Uterus (tissue), 3 donors: ENCODE measurements at regions not wholly inside any gene's neighbourhood (a gene's known extent, or its start where the extent isn't known, plus 50 kb on each side); places are given as distances from the start of the nearest gene placed in this dataset.

Experiments used
- DNase-seq, 2 donors: peaks; one replicate each; pipeline ENCODE4 v3.0.0-alpha.2; 2019 to 2020
- H3K27ac ChIP-seq, 2 donors: fragments of 200-600 bp; sonication (generic); 1 replicate in 1 of 2; 2 replicates in 1 of 2; pipeline ENCODE4 v1.5.1; 2016 to 2018
- H3K27me3 ChIP-seq, 2 donors: fragments of 200-600 bp; sonication (generic); one replicate each; pipeline ENCODE4 v1.5.1; 2018 to 2019; ENCODE audit warnings: control low read depth in 1 of 2
- H3K36me3 ChIP-seq, 2 donors: fragments of 200-600 bp; sonication (generic); one replicate each; pipeline ENCODE4 v1.5.1; 2019; ENCODE audit warnings: control low read depth in 1 of 2
- H3K4me1 ChIP-seq, 2 donors: fragments of 200-600 bp; sonication (generic); one replicate each; pipeline ENCODE4 v1.5.1; 2018 to 2019; ENCODE audit warnings: control low read depth in 1 of 2
- H3K4me3 ChIP-seq, 2 donors: fragments of 200-600 bp; sonication (generic); 1 replicate in 1 of 2; 2 replicates in 1 of 2; pipeline ENCODE4 v1.5.1; 2018 to 2019; ENCODE audit warnings: mild to moderate bottlenecking in 1 of 2
- H3K9me3 ChIP-seq, 2 donors: fragments of 200-600 bp; sonication (generic); one replicate each; pipeline ENCODE4 v1.5.1; 2019; ENCODE audit warnings: control low read depth in 1 of 2
- POLR2A ChIP-seq, 2 donors: fragments of 450-650 bp; IDR thresholded peaks; one replicate each; pipeline ENCODE4 v1.6.1; 2016; ENCODE audit warnings: antibody characterized with exemption in 2 of 2, mild to moderate bottlenecking in 1 of 2, moderate library complexity in 1 of 2
- intact Hi-C: fragments of 100-400 bp; cut with DNase I; formaldehyde crosslinking; loops from one replicate; pipeline ENCODE4 v1.15.1; 2023; ENCODE audit warnings: low total_unique reads
- TF ChIP-seq, protein P1 (sequence below), 4 experiments: fragments of 200-600 bp in 2 of 4; fragments of 450-650 bp in 2 of 4; sonication (generic) in 2 of 4; IDR thresholded peaks; one replicate each; pipeline ENCODE4 v1.5.1; 2016 to 2019; ENCODE audit warnings: antibody characterized with exemption in 4 of 4, mild to moderate bottlenecking in 2 of 4, moderate library complexity in 1 of 4
- donor health status: DM: yes; HTN: yes; CAD: no.

GRCh38 chr5:35516271-35516670 is 101.4 kb upstream of the SPEF2 start:
- H3K36me3 ChIP-seq = no peaks in the 10 kb centered on the region
- no peaks in the 10 kb centered on the region for H3K27me3 ChIP-seq
- H3K9me3 ChIP-seq = no peaks in the 10 kb centered on the region
- TF ChIP-seq, protein P1, sequence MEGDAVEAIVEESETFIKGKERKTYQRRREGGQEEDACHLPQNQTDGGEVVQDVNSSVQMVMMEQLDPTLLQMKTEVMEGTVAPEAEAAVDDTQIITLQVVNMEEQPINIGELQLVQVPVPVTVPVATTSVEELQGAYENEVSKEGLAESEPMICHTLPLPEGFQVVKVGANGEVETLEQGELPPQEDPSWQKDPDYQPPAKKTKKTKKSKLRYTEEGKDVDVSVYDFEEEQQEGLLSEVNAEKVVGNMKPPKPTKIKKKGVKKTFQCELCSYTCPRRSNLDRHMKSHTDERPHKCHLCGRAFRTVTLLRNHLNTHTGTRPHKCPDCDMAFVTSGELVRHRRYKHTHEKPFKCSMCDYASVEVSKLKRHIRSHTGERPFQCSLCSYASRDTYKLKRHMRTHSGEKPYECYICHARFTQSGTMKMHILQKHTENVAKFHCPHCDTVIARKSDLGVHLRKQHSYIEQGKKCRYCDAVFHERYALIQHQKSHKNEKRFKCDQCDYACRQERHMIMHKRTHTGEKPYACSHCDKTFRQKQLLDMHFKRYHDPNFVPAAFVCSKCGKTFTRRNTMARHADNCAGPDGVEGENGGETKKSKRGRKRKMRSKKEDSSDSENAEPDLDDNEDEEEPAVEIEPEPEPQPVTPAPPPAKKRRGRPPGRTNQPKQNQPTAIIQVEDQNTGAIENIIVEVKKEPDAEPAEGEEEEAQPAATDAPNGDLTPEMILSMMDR (IDR thresholded peaks at IDR 0.05) = no peak
- TF ChIP-seq POLR2A (IDR thresholded peaks at IDR 0.05) = no peak
- intact Hi-C loops = no loop called here
- no peak overlapping the region for H3K27ac ChIP-seq
- H3K4me3 ChIP-seq = no peak overlapping the region
- no peaks in the 10 kb centered on the region for H3K4me1 ChIP-seq
- DNase-seq = no peak

DNA sequence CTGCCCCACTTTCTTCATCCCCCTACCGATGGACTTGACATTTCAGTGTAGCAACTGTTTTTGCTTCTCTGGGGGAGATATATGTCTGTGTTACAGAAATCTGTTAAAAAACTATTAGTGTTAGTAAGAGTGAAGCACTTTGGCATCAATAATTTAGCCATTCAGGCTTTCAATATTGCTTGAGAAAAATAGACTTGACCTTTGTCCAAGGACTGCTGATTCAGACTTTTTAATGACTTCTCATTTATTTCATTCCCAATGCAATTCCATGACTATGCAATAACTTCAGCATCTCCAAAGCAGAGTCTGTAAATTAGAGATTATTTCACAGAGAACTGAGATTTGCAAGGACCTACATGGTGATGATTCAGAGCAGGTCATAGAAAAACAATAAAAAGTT is 104.1 kb upstream of the SPEF2 start:
- no peaks in the 10 kb centered on the region for H3K36me3 ChIP-seq
- no peak overlapping the region for H3K4me3 ChIP-seq
- no peaks in the 10 kb centered on the region for H3K9me3 ChIP-seq
- no peak overlapping the region for H3K27ac ChIP-seq
- TF ChIP-seq, protein P1 (IDR thresholded peaks at IDR 0.05) = no peak
- no peak for TF ChIP-seq POLR2A (IDR thresholded peaks at IDR 0.05)
- H3K27me3 ChIP-seq = no peaks in the 10 kb centered on the region
- H3K4me1 ChIP-seq = no peaks in the 10 kb centered on the region
- intact Hi-C loops = no loop called here
- no peak for DNase-seq

DNA sequence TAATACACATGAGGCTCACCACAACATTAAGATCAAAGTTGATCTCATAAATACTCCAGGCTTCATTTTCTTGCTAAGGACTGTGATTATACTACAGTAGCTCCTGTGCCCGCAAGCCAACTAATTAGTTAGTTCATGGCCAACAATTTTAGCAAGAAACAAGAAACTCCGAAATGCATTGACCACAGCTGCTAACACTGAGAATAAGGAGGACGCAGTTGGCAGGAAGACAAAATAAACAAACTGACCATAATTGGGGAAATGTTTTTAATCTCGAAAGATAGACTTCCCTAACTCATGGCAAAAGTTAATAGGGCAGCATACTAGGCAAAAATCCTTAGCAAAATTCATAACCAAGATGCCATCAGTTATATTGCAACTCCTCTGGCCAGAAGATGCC is 115.5 kb upstream of the SPEF2 start:
- intact Hi-C loops = no loop called here
- Histone ChIP-seq H3K4me3 (no peak overlapping the region), H3K27me3 (no peaks in the 10 kb centered on the region), H3K9me3 (peaks cover 0 to 15% of the 10 kb centered on the region in 2 donors), H3K36me3 (no peaks in the 10 kb centered on the region), H3K27ac (no peak overlapping the region), H3K4me1 (no peaks in the 10 kb centered on the region)
- TF ChIP-seq, protein P1 (IDR thresholded peaks at IDR 0.05) = no peak
- no peak for TF ChIP-seq POLR2A (IDR thresholded peaks at IDR 0.05)
- no peak for DNase-seq

DNA sequence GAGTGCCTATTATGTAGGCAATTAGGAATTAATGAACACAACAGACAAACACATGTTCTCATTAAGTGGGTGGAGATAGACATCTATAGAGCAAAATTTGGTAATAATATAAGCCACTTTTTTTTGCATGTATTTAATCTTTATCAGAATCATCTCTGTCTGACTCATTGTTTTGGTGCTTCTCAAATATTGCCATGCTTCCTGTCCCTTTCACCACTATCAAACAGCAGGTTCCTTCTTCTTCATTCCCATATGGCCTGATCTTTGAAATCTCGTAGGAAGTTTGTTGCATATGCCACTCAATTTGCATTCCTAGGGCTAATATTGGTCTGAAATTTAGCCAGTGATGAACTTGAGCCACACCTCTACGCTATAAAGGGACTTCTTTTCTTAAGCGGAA is 128.9 kb upstream of the SPEF2 start:
- no peaks in the 10 kb centered on the region for H3K27me3 ChIP-seq
- no peak for DNase-seq
- H3K36me3 ChIP-seq = no peaks in the 10 kb centered on the region
- H3K27ac ChIP-seq = peak overlapping the region in 1 of 2 donors; percentile 81
- TF ChIP-seq, protein P1 (IDR thresholded peaks at IDR 0.05) = no peak
- TF ChIP-seq POLR2A (IDR thresholded peaks at IDR 0.05) = no peak
- peaks cover 0 to 15% of the 10 kb centered on the region in 2 donors for H3K4me1 ChIP-seq
- intact Hi-C loops = no loop called here
- no peak overlapping the region for H3K4me3 ChIP-seq
- no peaks in the 10 kb centered on the region for H3K9me3 ChIP-seq

DNA sequence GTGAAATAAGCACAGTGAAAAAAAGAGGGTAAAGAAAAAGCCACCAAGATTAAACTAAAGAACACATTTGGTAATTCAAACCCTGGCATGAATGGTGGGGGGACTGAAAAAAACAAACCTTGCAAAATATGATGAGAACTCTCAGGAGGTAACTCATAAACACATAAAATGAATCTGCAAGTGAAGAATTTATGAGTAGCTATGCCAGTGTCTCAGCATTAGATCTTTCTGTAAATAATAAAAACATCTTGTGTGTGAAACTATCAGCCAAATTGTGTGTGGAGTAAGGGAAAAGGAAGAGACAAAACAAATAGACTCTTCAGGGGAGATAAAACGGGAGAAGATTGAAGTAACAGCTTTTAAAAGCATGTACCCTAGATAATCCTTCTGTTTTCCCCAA is 129.6 kb upstream of the SPEF2 start:
- TF ChIP-seq, protein P1 (IDR thresholded peaks at IDR 0.05) = no peak
- no peak for TF ChIP-seq POLR2A (IDR thresholded peaks at IDR 0.05)
- H3K4me1 ChIP-seq = peaks cover 0 to 15% of the 10 kb centered on the region in 2 donors
- H3K27me3 ChIP-seq = no peaks in the 10 kb centered on the region
- H3K36me3 ChIP-seq = no peaks in the 10 kb centered on the region
- DNase-seq = no peak
- intact Hi-C loops = no loop called here
- no peaks in the 10 kb centered on the region for H3K9me3 ChIP-seq
- H3K27ac ChIP-seq = peak overlapping the region; percentile 51 to 81
- no peak overlapping the region for H3K4me3 ChIP-seq
